Panc1 (cell line): ENCODE measurements at regions not wholly inside any gene's neighbourhood (a gene's known extent, or its start where the extent isn't known, plus 50 kb on each side); places are given as distances from the start of the nearest gene placed in this dataset.

Experiments
- ATAC-seq: fragments of 200-7000 bp; cut with Tn5 transposase; 2 replicates; pipeline ENCODE4 v1.9.1; 2020; ENCODE audit warnings: mild to moderate bottlenecking, moderate library complexity
- BruUV-seq: library from RNA; stranded (reverse); fragments of 400-500 nt; replicated peaks from 2 replicates; lab custom pipeline; 2021; lab: Mats Ljungman, UMichigan
- CTCF ChIA-PET: fragments of 300-600 bp; sonication (Branson Sonifier 250); formaldehyde crosslinking; loops from one replicate; lab custom pipeline; 2022; ENCODE audit warnings: antibody characterized with exemption; lab: Charles Lee
- POLR2A ChIA-PET: fragments of 300-600 bp; sonication (Branson Sonifier 250); formaldehyde crosslinking; loops from one replicate; lab custom pipeline; 2022; ENCODE audit warnings: antibody characterized with exemption; lab: Charles Lee
- DNase-seq: peaks from one replicate; pipeline ENCODE4 v3.0.0-alpha.2; 2010; ENCODE audit warnings: low read depth, low spot score
- H3K27ac ChIP-seq: 2 replicates; pipeline ENCODE4 v1.5.1; 2011; ENCODE audit warnings: mild to moderate bottlenecking, low read length, inconsistent platforms
- H3K27me3 ChIP-seq: fragments of 200-500 bp; sonication (Bioruptor generic); 2 replicates; pipeline ENCODE4 v1.6.0; 2014; ENCODE audit warnings: low read length, inconsistent platforms; ENCODE audit not compliant: control insufficient read depth, insufficient read depth
- H3K36me3 ChIP-seq: fragments of 200-500 bp; sonication (Bioruptor generic); 2 replicates; pipeline ENCODE4 v1.5.1; 2014; ENCODE audit warnings: inconsistent platforms, mild to moderate bottlenecking, low read length, moderate library complexity; ENCODE audit not compliant: control insufficient read depth, insufficient read depth
- H3K4me1 ChIP-seq: 2 replicates; pipeline ENCODE4 v1.5.1; 2011; ENCODE audit warnings: inconsistent platforms, mild to moderate bottlenecking, low read length, moderate library complexity; ENCODE audit not compliant: control insufficient read depth, insufficient read depth
- H3K4me3 ChIP-seq, 2 experiments: 2 replicates each; pipeline ENCODE4 v1.5.1; 2011 to 2012; ENCODE audit warnings: low read depth in 2 of 2, low read length in 2 of 2, mild to moderate bottlenecking in 2 of 2, inconsistent platforms in 1 of 2, moderate library complexity in 1 of 2
- H3K9me3 ChIP-seq: fragments of 200-500 bp; sonication (Bioruptor generic); 2 replicates; pipeline ENCODE4 v1.5.1; 2014; ENCODE audit warnings: low read depth, mild to moderate bottlenecking, inconsistent platforms, low read length, moderate library complexity; ENCODE audit not compliant: control insufficient read depth, insufficient read depth
- CTCF ChIP-seq: fragments of 450-650 bp; IDR thresholded peaks from 2 replicates; pipeline ENCODE4 v1.5.1; 2017; ENCODE audit warnings: mild to moderate bottlenecking
- POLR2AphosphoS5 ChIP-seq: IDR thresholded peaks from 2 replicates; pipeline ENCODE4 v1.6.1; 2012; ENCODE audit warnings: mild to moderate bottlenecking, low read depth, low read length, moderate library complexity
- SIN3A ChIP-seq: IDR thresholded peaks from 2 replicates; pipeline ENCODE4 v1.6.1; 2012; ENCODE audit warnings: low read depth, mild to moderate bottlenecking, low read length, moderate library complexity, borderline replicate concordance; ENCODE audit not compliant: insufficient read depth
- TCF7L2 ChIP-seq: IDR thresholded peaks from 2 replicates; pipeline ENCODE4 v1.6.1; 2011; ENCODE audit warnings: mild to moderate bottlenecking, low read depth, low read length, inconsistent platforms
- in situ Hi-C: cut with HindIII; loops from 2 replicates; pipeline ENCODE4 v1.10.0; 2016; ENCODE audit warnings: low sequenced_read_pairs, low pct_unique_long_range_greater_than_20kb
- intact Hi-C: fragments of 100-400 bp; cut with micrococcal nuclease; formaldehyde crosslinking; loops from one replicate; pipeline ENCODE4 v1.10.0; 2022; ENCODE audit not compliant: unreplicated experiment
- TF ChIP-seq, protein P1 (sequence below), 2 experiments: IDR thresholded peaks; 2 replicates each; pipeline ENCODE4 v1.6.1; 2011 to 2012; ENCODE audit warnings: low read depth in 2 of 2, control low read depth in 1 of 2, low read length in 1 of 2, mild to moderate bottlenecking in 1 of 2, moderate library complexity in 1 of 2; ENCODE audit not compliant: insufficient read depth in 1 of 2

GRCh38 chr2:106953236-106953635, 67.3 kb upstream of the ST6GAL2 start:
- ATAC-seq (no peak), DNase-seq (no peak)
- Histone ChIP-seq H3K36me3 (no peaks in the 10 kb centered on the region), H3K4me3 (no peak overlapping the region), H3K9me3 (no peaks in the 10 kb centered on the region), H3K27ac (no peak overlapping the region), H3K4me1 (no peaks in the 10 kb centered on the region), H3K27me3 (no peaks in the 10 kb centered on the region)
- ChIA-PET CTCF (no interaction called here), POLR2A (no interaction called here)
- in situ Hi-C loops: no loop called here
- BruUV-seq: no TSS peak
- TF ChIP-seq SIN3A: no peak
- intact Hi-C loops: no loop called here

- CTCF ChIA-PET: no interaction called here
- intact Hi-C loops: no loop called here
- Histone ChIP-seq H3K4me1 (no peaks in the 10 kb centered on the region), H3K4me3 (no peak overlapping the region), H3K9me3 (no peaks in the 10 kb centered on the region), H3K27me3 (no peaks in the 10 kb centered on the region), H3K27ac (no peak overlapping the region), H3K36me3 (no peaks in the 10 kb centered on the region)
- TF ChIP-seq TCF7L2 (no peak), CTCF (no peak), POLR2AphosphoS5 (no peak), SIN3A (no peak)
- TF ChIP-seq, protein P1, sequence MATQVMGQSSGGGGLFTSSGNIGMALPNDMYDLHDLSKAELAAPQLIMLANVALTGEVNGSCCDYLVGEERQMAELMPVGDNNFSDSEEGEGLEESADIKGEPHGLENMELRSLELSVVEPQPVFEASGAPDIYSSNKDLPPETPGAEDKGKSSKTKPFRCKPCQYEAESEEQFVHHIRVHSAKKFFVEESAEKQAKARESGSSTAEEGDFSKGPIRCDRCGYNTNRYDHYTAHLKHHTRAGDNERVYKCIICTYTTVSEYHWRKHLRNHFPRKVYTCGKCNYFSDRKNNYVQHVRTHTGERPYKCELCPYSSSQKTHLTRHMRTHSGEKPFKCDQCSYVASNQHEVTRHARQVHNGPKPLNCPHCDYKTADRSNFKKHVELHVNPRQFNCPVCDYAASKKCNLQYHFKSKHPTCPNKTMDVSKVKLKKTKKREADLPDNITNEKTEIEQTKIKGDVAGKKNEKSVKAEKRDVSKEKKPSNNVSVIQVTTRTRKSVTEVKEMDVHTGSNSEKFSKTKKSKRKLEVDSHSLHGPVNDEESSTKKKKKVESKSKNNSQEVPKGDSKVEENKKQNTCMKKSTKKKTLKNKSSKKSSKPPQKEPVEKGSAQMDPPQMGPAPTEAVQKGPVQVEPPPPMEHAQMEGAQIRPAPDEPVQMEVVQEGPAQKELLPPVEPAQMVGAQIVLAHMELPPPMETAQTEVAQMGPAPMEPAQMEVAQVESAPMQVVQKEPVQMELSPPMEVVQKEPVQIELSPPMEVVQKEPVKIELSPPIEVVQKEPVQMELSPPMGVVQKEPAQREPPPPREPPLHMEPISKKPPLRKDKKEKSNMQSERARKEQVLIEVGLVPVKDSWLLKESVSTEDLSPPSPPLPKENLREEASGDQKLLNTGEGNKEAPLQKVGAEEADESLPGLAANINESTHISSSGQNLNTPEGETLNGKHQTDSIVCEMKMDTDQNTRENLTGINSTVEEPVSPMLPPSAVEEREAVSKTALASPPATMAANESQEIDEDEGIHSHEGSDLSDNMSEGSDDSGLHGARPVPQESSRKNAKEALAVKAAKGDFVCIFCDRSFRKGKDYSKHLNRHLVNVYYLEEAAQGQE (IDR thresholded peaks at IDR 0.05; ENCODE audit: insufficient read depth in 1 of 2, low read depth in 2 of 2, low read length in 1 of 2): no peak
- in situ Hi-C loops: no loop called here
- BruUV-seq: no TSS peak
- no peak for DNase-seq
- no peak for ATAC-seq
- POLR2A ChIA-PET: no interaction called here
These were observed 67.8 kb upstream of the ST6GAL2 start for GRCh38 chr2:106953779-106954178.

GRCh38 chr2:106954304-106954703, 68.3 kb upstream of the ST6GAL2 start:
- no peaks in the 10 kb centered on the region for H3K36me3 ChIP-seq
- no peaks in the 10 kb centered on the region for H3K27me3 ChIP-seq
- BruUV-seq: no TSS peak
- intact Hi-C loops: no loop called here
- in situ Hi-C loops: no loop called here
- no peaks in the 10 kb centered on the region for H3K4me1 ChIP-seq
- no peak overlapping the region for H3K4me3 ChIP-seq
- H3K27ac ChIP-seq: no peak overlapping the region
- no peak for TF ChIP-seq TCF7L2
- TF ChIP-seq SIN3A: no peak
- no peak for TF ChIP-seq CTCF
- TF ChIP-seq POLR2AphosphoS5: no peak
- TF ChIP-seq, protein P1 (IDR thresholded peaks at IDR 0.05; ENCODE audit: insufficient read depth in 1 of 2, low read depth in 2 of 2, low read length in 1 of 2): no peak
- no peak for DNase-seq
- POLR2A ChIA-PET: no interaction called here
- CTCF ChIA-PET: no interaction called here
- ATAC-seq: no peak
- no peaks in the 10 kb centered on the region for H3K9me3 ChIP-seq
